Psoas muscle (tissue), 7 donors: ENCODE measurements at regions not wholly inside any gene's neighbourhood (a gene's known extent, or its start where the extent isn't known, plus 50 kb on each side); places are given as distances from the start of the nearest gene placed in this dataset.

Experiments
- ATAC-seq, 4 donors: fragments of 200-7000 bp; cut with Tn5 transposase; one replicate each; pipeline ENCODE4 v1.9.1; 2020; ENCODE audit warnings: moderate library complexity in 3 of 4, mild to moderate bottlenecking in 2 of 4
- DNase-seq, 2 donors: peaks; one replicate each; pipeline ENCODE4 v3.0.0-alpha.2; 2020
- H3K27ac ChIP-seq: fragments of 200-600 bp; one replicate; pipeline ENCODE4 v1.8.0; 2022
- H3K27me3 ChIP-seq, 3 donors: fragments of 200-600 bp in 1 of 3; one replicate each; pipeline versions ENCODE4 v1.6.1 to v1.8.0; 2013 to 2022; ENCODE audit warnings: low read length in 2 of 3, mild to moderate bottlenecking in 2 of 3, moderate library complexity in 1 of 3; ENCODE audit not compliant: insufficient read depth in 3 of 3
- H3K36me3 ChIP-seq, 2 donors: fragments of 200-600 bp in 1 of 2; one replicate each; pipeline versions ENCODE4 v1.6.1 to v1.8.0; 2013 to 2022; ENCODE audit warnings: low read depth in 1 of 2, mild to moderate bottlenecking in 1 of 2, moderate library complexity in 1 of 2; ENCODE audit not compliant: insufficient read depth in 1 of 2
- H3K4me1 ChIP-seq: fragments of 200-600 bp; one replicate; pipeline ENCODE4 v1.8.0; 2022
- H3K4me3 ChIP-seq: fragments of 200-600 bp; one replicate; pipeline ENCODE4 v1.8.0; 2022; ENCODE audit warnings: mild to moderate bottlenecking
- H3K9me3 ChIP-seq: fragments of 200-600 bp; one replicate; pipeline ENCODE4 v1.8.0; 2022
- CTCF ChIP-seq: fragments of 200-600 bp; IDR thresholded peaks from one replicate; pipeline ENCODE4 v1.8.0; 2022; ENCODE audit warnings: antibody characterized with exemption
- WGBS, 3 donors: extraction: QIAGEN DNeasy Blood & Tissue Kit; methylation state at CpG; one replicate each; pipeline versions ENCODE4 v1.1.6 to v1.1.7; 2013; 5-methylcytosine and 5-hydroxymethylcytosine counted together
- intact Hi-C, 2 donors: fragments of 100-400 bp; cut with DNase I; formaldehyde crosslinking; loops; one replicate each; pipeline versions ENCODE4 v1.11.0 to v1.14.2; 2022
- donor health status: healthy with polysubstance abuse.
- donor health status: DM: no; HTN: no; CAD: no; lungs with moderate emphysema.
- donor health status: Bipolar disorder and iron deficiency.
- donor health status: healthy.
- donor health status: DM: yes; HTN: yes; CAD: no.
- donor health status: DM: no; HTN: no; CAD: no.
- donor health status: DM: yes; HTN: yes; CAD: no.

DNA sequence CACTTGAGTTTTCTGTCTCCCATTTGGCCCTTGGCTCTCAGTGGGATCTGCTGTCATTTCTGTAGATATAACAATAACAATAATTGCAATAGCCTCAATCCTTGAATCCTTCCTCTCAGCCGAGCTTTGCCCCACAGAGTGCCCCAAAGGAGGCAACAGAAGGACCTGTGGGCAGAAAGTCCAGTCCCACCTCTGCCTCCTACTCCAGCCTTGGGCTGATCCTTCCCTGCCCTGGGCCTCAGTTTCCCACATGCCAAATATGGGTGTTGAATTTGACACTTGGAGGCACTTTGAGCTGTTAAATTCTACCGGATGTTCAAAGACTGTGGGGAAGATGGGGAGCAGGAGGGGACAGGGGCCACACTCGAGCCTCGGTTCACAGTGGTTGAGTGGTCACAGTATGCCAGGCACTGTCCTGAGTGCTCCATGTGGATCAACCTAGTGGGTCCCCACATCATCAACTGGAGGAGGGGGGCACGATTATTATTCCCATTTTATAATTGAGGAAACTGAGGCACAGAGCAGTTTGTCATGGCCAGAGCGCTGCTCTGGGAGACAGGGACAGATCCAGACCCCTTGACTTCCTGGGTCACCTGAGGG, 307.1 kb downstream of the MATN1 start:
- Histone ChIP-seq H3K4me1 (no peaks in the 10 kb centered on the region), H3K27ac (no peak overlapping the region), H3K36me3 (no peaks in the 10 kb centered on the region), H3K27me3 (peaks cover 0 to 4% (median 0%) of the 10 kb centered on the region in 3 donors), H3K9me3 (no peaks in the 10 kb centered on the region), H3K4me3 (no peak overlapping the region)
- 75 to 81% (median 77%) methylated on average over 6 of the region's 6 CpGs for WGBS, 3 donors
- intact Hi-C loops: no loop called here
- no peak for TF ChIP-seq CTCF
- DNase-seq: no peak
- ATAC-seq: no peak

DNA sequence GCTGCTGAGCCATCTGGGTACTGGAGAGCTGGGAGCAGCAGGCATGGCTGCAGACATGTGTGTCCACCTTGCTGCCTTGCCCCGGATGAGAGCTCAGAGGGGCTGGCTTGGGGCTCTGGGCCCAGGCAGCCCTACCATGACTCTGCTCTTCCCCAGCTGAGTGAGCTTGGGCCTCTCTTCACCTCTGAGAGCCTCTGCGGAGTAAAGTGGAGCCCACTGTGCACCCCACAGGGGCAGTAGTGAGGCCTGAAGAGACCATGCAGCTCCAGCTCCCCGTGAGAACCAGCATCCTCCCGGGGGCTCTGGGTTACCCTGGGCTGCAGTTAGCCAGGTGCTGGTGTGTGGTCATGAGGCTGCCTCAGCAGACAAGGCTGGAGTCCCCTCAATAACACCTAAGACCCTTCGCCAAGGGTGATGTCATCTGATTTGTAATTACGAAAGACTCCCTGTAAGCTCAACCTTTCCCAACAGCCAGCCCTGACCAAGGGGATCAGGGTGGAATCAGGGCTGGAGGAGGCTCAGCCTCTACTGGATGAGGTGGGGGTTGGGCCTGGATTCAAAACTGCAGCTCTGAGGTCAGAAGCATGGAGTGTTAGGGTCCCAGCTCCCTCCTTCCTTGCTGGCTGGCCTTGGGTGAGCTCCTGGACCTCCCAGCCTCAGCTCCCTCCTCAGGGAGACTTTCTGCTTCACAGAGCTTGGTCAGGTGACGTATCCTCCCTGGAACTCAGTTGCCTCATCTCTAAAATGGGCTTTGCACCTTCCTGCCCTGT, 308.0 kb downstream of the MATN1 start:
- Histone ChIP-seq H3K27me3 (peaks cover 0 to 2% (median 0%) of the 10 kb centered on the region in 3 donors), H3K27ac (no peak overlapping the region), H3K4me3 (no peak overlapping the region), H3K36me3 (no peaks in the 10 kb centered on the region), H3K4me1 (no peaks in the 10 kb centered on the region), H3K9me3 (no peaks in the 10 kb centered on the region)
- ATAC-seq (no peak), DNase-seq (no peak)
- TF ChIP-seq CTCF: no peak
- intact Hi-C loops: no loop called here
- WGBS, 3 donors: 80 to 90% (median 88%) methylated on average over 7 of the region's 7 CpGs

GRCh38 chr1:30414851-30415165, 308.6 kb downstream of the MATN1 start:
- WGBS, 3 donors: 52 to 69% (median 63%) methylated on average over 3 of the region's 3 CpGs
- H3K4me3 ChIP-seq: no peak overlapping the region
- ATAC-seq (no peak), DNase-seq (no peak)
- intact Hi-C loops: no loop called here
- peaks cover 0 to 2% (median 0%) of the 10 kb centered on the region in 3 donors for H3K27me3 ChIP-seq
- H3K9me3 ChIP-seq: no peaks in the 10 kb centered on the region
- no peaks in the 10 kb centered on the region for H3K4me1 ChIP-seq
- no peak for TF ChIP-seq CTCF
- no peak overlapping the region for H3K27ac ChIP-seq
- no peaks in the 10 kb centered on the region for H3K36me3 ChIP-seq

- intact Hi-C loops: no loop called here
- DNase-seq: no peak
- Histone ChIP-seq H3K9me3 (no peaks in the 10 kb centered on the region), H3K27ac (no peak overlapping the region), H3K4me3 (no peak overlapping the region), H3K36me3 (no peaks in the 10 kb centered on the region), H3K27me3 (peaks cover 0 to 2% (median 0%) of the 10 kb centered on the region in 3 donors), H3K4me1 (no peaks in the 10 kb centered on the region)
- TF ChIP-seq CTCF: no peak
- 77 to 82% (median 81%) methylated on average over 14 of the region's 14 CpGs for WGBS, 3 donors
- no peak for ATAC-seq
Observed at GRCh38 chr1:30414086-30414850, 309.1 kb downstream of the MATN1 start.
